Keratinocyte (primary cell): ENCODE measurements at regions not wholly inside any gene's neighbourhood (a gene's known extent, or its start where the extent isn't known, plus 50 kb on each side); places are given as distances from the start of the nearest gene placed in this dataset.

Source experiments
- DNase-seq: peaks from one replicate; pipeline ENCODE4 v3.0.0-alpha.2; 2011; ENCODE audit warnings: low read depth, missing footprints, low spot score
- FAIRE-seq: peaks from 2 replicates; lab custom pipeline; 2011; peaks lifted over from hg19 to GRCh38; lab: Jason Lieb, UNC
- H2AFZ ChIP-seq: 2 replicates; pipeline ENCODE4 v1.6.0; 2012; ENCODE audit warnings: low read length, control low read depth, inconsistent platforms; ENCODE audit not compliant: control insufficient read depth
- H3K27ac ChIP-seq: 2 replicates; pipeline ENCODE4 v1.5.1; 2011; ENCODE audit warnings: low read length; ENCODE audit not compliant: control insufficient read depth, insufficient read depth
- H3K27me3 ChIP-seq: 3 replicates; pipeline ENCODE4 v1.6.0; 2011; ENCODE audit warnings: low read length; ENCODE audit not compliant: control insufficient read depth, insufficient read depth; ENCODE audit errors: extremely low read depth
- H3K36me3 ChIP-seq, 2 experiments: 2 replicates in 1 of 2; 3 replicates in 1 of 2; pipeline ENCODE4 v1.5.1; 2011; ENCODE audit warnings: low read length in 2 of 2, mild to moderate bottlenecking in 1 of 2; ENCODE audit not compliant: control insufficient read depth in 2 of 2, insufficient read depth in 2 of 2; ENCODE audit errors: extremely low read depth in 1 of 2
- H3K4me1 ChIP-seq: 3 replicates; pipeline ENCODE4 v1.5.1; 2011; ENCODE audit warnings: low read length; ENCODE audit not compliant: control insufficient read depth, insufficient read depth; ENCODE audit errors: extremely low read depth
- H3K4me2 ChIP-seq: 3 replicates; pipeline ENCODE4 v1.6.0; 2011; ENCODE audit warnings: low read depth, low read length; ENCODE audit not compliant: control insufficient read depth, insufficient read depth; ENCODE audit errors: extremely low read depth
- H3K4me3 ChIP-seq, 3 experiments: fragments of 200-600 bp in 1 of 3; sonication (generic) in 1 of 3; 2 replicates in 2 of 3; 3 replicates in 1 of 3; pipeline ENCODE4 v1.5.1; 2011 to 2016; ENCODE audit warnings: low read length in 3 of 3, mild to moderate bottlenecking in 3 of 3, control low read depth in 2 of 3, inconsistent platforms in 1 of 3, low read depth in 1 of 3, mixed read lengths in 1 of 3, mixed run types in 1 of 3, moderate library complexity in 1 of 3; ENCODE audit not compliant: control insufficient read depth in 2 of 3, insufficient read depth in 2 of 3; ENCODE audit errors: extremely low read depth in 1 of 3
- H3K79me2 ChIP-seq: 2 replicates; pipeline ENCODE4 v1.6.0; 2012; ENCODE audit warnings: low read length; ENCODE audit not compliant: control insufficient read depth, insufficient read depth
- H3K9ac ChIP-seq: 3 replicates; pipeline ENCODE4 v1.6.0; 2011; ENCODE audit warnings: low read length; ENCODE audit not compliant: control insufficient read depth, insufficient read depth; ENCODE audit errors: extremely low read depth
- H3K9me1 ChIP-seq: 3 replicates; pipeline ENCODE4 v1.6.0; 2011; ENCODE audit warnings: low read length; ENCODE audit not compliant: control insufficient read depth, insufficient read depth; ENCODE audit errors: extremely low read depth
- H3K9me3 ChIP-seq: 2 replicates; pipeline ENCODE4 v1.5.1; 2012; ENCODE audit warnings: low read depth, low read length; ENCODE audit not compliant: control insufficient read depth
- H4K20me1 ChIP-seq: 3 replicates; pipeline ENCODE4 v1.6.0; 2011; ENCODE audit warnings: low read length; ENCODE audit not compliant: control insufficient read depth, insufficient read depth; ENCODE audit errors: extremely low read depth
- EZH2 ChIP-seq: IDR thresholded peaks from one replicate; pipeline ENCODE4 v1.6.1; 2012; ENCODE audit warnings: inconsistent platforms, mild to moderate bottlenecking, low read length, moderate library complexity
- dilution Hi-C: fragments of 300-500 bp; cut with MboI; formaldehyde crosslinking; loops from one replicate; pipeline ENCODE4 v1.7.0; 2020; ENCODE audit warnings: low sequenced_read_pairs; ENCODE audit not compliant: extremely low pct_ligation_motif_present
- TF ChIP-seq, protein P1 (sequence below), 3 experiments: IDR thresholded peaks in 1 of 3; conservative IDR thresholded peaks in 1 of 3; optimal IDR thresholded peaks in 1 of 3; 2 replicates in 2 of 3; 3 replicates in 1 of 3; pipeline versions ENCODE3 to v1.5.1; 2011; ENCODE audit warnings: low read length in 3 of 3, mild to moderate bottlenecking in 3 of 3, moderate library complexity in 2 of 3, control low read depth in 1 of 3, inconsistent platforms in 1 of 3; ENCODE audit not compliant: insufficient read depth in 2 of 3; ENCODE audit errors: extremely low read depth in 1 of 3

DNA sequence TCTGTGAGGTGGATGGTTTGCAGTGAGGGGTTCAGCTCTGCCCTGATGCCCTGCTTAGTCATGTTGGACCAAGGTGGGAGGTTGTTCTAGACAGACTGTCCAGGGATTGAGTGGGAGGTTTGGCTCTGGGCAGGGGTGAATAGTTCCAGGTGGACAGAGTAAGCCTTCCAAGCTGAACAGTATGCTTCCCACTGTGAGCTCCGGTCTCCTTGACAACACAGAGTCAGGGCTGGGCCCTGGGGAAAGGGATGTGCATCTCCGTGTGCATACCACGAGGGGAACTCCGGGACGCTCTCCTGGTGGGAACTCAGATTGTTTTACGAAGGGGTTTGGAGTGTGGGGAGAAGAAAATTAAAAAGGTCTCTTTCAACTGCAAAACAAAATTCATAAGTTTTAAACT is 174.7 kb downstream of the DHX35 start:
- Histone ChIP-seq H4K20me1 (no peaks in the 10 kb centered on the region), H3K36me3 (no peaks in the 10 kb centered on the region), H3K4me1 (no peaks in the 10 kb centered on the region), H3K9me1 (no peaks in the 10 kb centered on the region), H3K4me3 (no peak overlapping the region), H3K9ac (no peak overlapping the region), H3K4me2 (no peak overlapping the region), H3K79me2 (no peaks in the 10 kb centered on the region), H3K27me3 (no peaks in the 10 kb centered on the region), H3K27ac (no peak overlapping the region), H3K9me3 (no peaks in the 10 kb centered on the region), H2AFZ (no peak overlapping the region)
- TF ChIP-seq EZH2, result no peak
- TF ChIP-seq, protein P1, sequence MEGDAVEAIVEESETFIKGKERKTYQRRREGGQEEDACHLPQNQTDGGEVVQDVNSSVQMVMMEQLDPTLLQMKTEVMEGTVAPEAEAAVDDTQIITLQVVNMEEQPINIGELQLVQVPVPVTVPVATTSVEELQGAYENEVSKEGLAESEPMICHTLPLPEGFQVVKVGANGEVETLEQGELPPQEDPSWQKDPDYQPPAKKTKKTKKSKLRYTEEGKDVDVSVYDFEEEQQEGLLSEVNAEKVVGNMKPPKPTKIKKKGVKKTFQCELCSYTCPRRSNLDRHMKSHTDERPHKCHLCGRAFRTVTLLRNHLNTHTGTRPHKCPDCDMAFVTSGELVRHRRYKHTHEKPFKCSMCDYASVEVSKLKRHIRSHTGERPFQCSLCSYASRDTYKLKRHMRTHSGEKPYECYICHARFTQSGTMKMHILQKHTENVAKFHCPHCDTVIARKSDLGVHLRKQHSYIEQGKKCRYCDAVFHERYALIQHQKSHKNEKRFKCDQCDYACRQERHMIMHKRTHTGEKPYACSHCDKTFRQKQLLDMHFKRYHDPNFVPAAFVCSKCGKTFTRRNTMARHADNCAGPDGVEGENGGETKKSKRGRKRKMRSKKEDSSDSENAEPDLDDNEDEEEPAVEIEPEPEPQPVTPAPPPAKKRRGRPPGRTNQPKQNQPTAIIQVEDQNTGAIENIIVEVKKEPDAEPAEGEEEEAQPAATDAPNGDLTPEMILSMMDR (optimal IDR thresholded peaks at IDR 0.05 in 1 of 3, IDR thresholded peaks at IDR 0.05 in 1 of 3, conservative IDR thresholded peaks at IDR 0.05 in 1 of 3; ENCODE audit: extremely low read depth in 1 of 3, insufficient read depth in 2 of 3, low read length in 3 of 3), result no peak
- dilution Hi-C loops, result no loop called here
- DNase-seq (no peak), FAIRE-seq (no peak)

DNA sequence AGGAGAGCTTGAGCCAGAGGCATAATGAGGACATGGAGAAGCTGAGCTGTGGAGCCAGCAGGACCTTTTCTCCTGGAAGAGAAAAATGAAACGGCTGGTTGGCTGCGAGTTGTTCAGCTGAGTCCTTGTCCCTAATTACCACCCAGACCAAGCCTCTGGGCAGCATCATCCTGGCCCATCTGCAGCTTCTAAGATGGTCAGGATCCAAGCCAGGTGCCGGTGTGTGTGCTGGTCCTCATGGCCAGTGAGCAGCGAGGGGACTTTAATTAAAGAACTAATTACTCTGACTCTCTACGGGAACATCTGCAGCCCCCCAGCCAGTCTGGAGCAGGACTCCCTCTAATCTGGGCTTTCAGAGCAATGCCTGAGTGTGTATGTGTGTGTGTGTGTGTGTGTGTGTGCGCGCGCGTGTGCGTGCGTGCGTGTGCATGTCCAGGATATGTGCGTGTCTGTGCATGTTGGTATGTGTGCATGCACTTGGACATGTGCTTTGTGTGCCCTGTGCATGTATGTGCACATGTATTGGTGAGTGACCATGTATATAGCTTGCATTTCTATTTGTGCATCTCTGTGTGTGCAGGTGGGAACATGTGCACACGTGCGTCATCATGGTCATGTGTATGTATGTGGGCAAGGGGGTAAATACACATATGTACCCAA is 173.9 kb downstream of the DHX35 start:
- DNase-seq, result no peak
- Histone ChIP-seq H3K4me2 (no peak overlapping the region), H3K79me2 (no peaks in the 10 kb centered on the region), H3K27me3 (no peaks in the 10 kb centered on the region), H2AFZ (no peak overlapping the region), H3K9me3 (no peaks in the 10 kb centered on the region), H3K9ac (no peak overlapping the region), H3K9me1 (no peaks in the 10 kb centered on the region), H3K36me3 (no peaks in the 10 kb centered on the region), H3K4me1 (no peaks in the 10 kb centered on the region), H4K20me1 (no peaks in the 10 kb centered on the region), H3K4me3 (no peak overlapping the region), H3K27ac (no peak overlapping the region)
- dilution Hi-C loops, result no loop called here
- TF ChIP-seq EZH2, result no peak
- TF ChIP-seq, protein P1 (optimal IDR thresholded peaks at IDR 0.05 in 1 of 3, IDR thresholded peaks at IDR 0.05 in 1 of 3, conservative IDR thresholded peaks at IDR 0.05 in 1 of 3; ENCODE audit: extremely low read depth in 1 of 3, insufficient read depth in 2 of 3, low read length in 3 of 3), result no peak
- no peak for FAIRE-seq
